ENCODE measurements at regions not wholly inside any gene's neighbourhood (a gene's known extent, or its start where the extent isn't known, plus 50 kb on each side); places are given as distances from the start of the nearest gene placed in this dataset.
"Not testable (repeated sequence)": the region's sequence is repeated elsewhere in the genome, so short reads cannot be mapped to it uniquely, and the experiment has no call there.

GRCh38 chr11:25218036-25218435 lies 721.2 kb downstream of the LUZP2 start:
- no peak overlapping the region for H3K4me3 ChIP-seq
- no peaks in the 10 kb centered on the region for H3K4me1 ChIP-seq
- no peak overlapping the region for H3K27ac ChIP-seq
- no peaks in the 10 kb centered on the region for H3K9me3 ChIP-seq (replicated peaks in 1 of 11)
- no peak overlapping the region for H3K9ac ChIP-seq
- no peaks in the 10 kb centered on the region for H3K36me3 ChIP-seq
- TF ChIP-seq Cebpa-rat (IDR thresholded peaks at IDR 0.05) = no peak
- no peaks in the 10 kb centered on the region for H3K27me3 ChIP-seq
- H4K20me1 ChIP-seq = no peaks in the 10 kb centered on the region
- H3K4me2 ChIP-seq = no peak overlapping the region

DNA sequence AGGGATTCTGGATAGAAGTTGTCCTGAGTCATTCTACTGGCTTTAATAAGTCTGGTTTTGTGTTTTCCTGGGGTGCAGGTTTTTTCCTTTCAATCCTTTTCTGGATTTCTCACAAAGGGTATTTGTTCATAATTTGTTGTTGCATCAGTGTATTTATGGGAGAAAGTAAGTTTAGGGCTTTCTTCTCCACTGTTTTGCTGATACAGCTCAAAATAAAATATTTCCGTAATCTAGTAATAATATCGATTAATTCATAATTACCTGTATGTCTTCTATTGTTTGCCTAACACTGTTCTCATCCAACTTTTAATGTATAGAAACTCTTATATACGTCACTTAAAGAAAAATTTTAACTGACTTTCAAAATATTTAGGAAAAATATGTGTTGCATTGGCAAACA lies 728.2 kb downstream of the LUZP2 start:
- no peak overlapping the region for H3K4me2 ChIP-seq

GRCh38 chr11:25242928-25243327 lies 746.1 kb downstream of the LUZP2 start:
- no peak overlapping the region for H3K4me3 ChIP-seq
- no peaks in the 10 kb centered on the region for H4K20me1 ChIP-seq
- H3K27ac ChIP-seq = no peak overlapping the region
- H3K4me2 ChIP-seq = no peak overlapping the region
- no peaks in the 10 kb centered on the region for H3K4me1 ChIP-seq
- no peaks in the 10 kb centered on the region for H3K36me3 ChIP-seq
- no peak overlapping the region for H3K9ac ChIP-seq
- H3K9me3 ChIP-seq (replicated peaks in 1 of 11) = peaks cover 6 to 12% (median 9%) of the 10 kb centered on the region in 11 experiments; a peak in 13 of 22 replicates
- no peak for TF ChIP-seq Cebpa-rat (IDR thresholded peaks at IDR 0.05)
- no peaks in the 10 kb centered on the region for H3K27me3 ChIP-seq

More for the DNA sequence above, 728.2 kb downstream of the LUZP2 start:
- no peak overlapping the region for H3K27ac ChIP-seq
- no peaks in the 10 kb centered on the region for H4K20me1 ChIP-seq
- no peaks in the 10 kb centered on the region for H3K4me1 ChIP-seq
- H3K36me3 ChIP-seq = no peaks in the 10 kb centered on the region
- no peaks in the 10 kb centered on the region for H3K27me3 ChIP-seq
- H3K9ac ChIP-seq = no peak overlapping the region
- H3K4me3 ChIP-seq = no peak overlapping the region
- TF ChIP-seq Cebpa-rat (IDR thresholded peaks at IDR 0.05) = no peak
- H3K9me3 ChIP-seq (replicated peaks in 1 of 11) = no peaks in the 10 kb centered on the region

DNA sequence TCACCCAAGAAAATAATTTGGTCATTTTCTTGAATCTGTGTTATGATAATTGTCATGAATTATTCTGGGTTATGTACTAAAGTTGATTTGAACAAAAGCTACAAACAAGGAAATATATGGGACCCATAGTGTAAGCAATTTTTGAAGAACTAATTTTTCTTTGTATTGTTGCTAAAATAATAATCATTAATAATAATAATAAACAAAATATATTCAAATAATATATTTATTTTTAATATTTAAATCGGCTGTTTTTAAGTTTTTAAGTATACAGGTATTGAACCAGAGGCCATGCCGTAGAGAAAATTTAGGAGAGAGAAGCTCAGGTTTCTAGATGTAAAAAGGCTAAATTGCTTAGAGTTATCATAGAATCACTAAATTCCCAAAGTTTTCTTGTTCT lies 747.3 kb downstream of the LUZP2 start:
- Histone ChIP-seq H3K9ac (no peak overlapping the region), H4K20me1 (no peaks in the 10 kb centered on the region), H3K27me3 (no peaks in the 10 kb centered on the region), H3K36me3 (no peaks in the 10 kb centered on the region), H3K9me3 (replicated peaks in 1 of 11) (peaks cover 6 to 12% (median 9%) of the 10 kb centered on the region in 11 experiments; a peak in 13 of 22 replicates), H3K27ac (no peak overlapping the region), H3K4me1 (no peaks in the 10 kb centered on the region), H3K4me2 (no peak overlapping the region), H3K4me3 (no peak overlapping the region)
- no peak for TF ChIP-seq Cebpa-rat (IDR thresholded peaks at IDR 0.05)

DNA sequence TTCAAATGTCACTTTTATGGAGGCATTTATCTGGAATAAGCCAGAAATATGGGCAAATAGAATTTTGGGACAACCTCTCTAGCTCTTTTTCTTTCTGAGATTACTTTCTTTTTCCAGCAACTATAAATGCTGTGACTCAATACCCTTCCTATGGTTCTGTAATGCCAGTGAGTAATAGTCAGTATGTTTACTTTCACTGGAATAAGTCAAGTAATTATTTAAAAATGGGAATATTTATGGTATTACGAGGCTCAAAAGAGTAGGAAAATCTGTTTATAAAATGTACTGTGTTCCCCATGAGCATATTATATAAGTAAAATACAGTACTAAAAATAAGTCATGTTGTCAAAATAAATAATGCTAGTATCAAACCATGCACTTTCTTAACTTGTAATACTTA lies 750.5 kb downstream of the LUZP2 start:
- Histone ChIP-seq H3K4me1 (no peaks in the 10 kb centered on the region), H3K9ac (no peak overlapping the region), H3K4me3 (no peak overlapping the region), H4K20me1 (no peaks in the 10 kb centered on the region), H3K36me3 (no peaks in the 10 kb centered on the region), H3K27ac (no peak overlapping the region), H3K4me2 (no peak overlapping the region), H3K9me3 (replicated peaks in 1 of 11) (peaks cover 6 to 12% (median 9%) of the 10 kb centered on the region in 11 experiments; a peak in 13 of 22 replicates), H3K27me3 (no peaks in the 10 kb centered on the region)
- TF ChIP-seq Cebpa-rat (IDR thresholded peaks at IDR 0.05) = no peak

- no peak overlapping the region for H3K4me2 ChIP-seq
- no peak for TF ChIP-seq Cebpa-rat (IDR thresholded peaks at IDR 0.05)
- no peaks in the 10 kb centered on the region for H3K4me1 ChIP-seq
Measured at GRCh38 chr11:25252854-25253253, 756.0 kb downstream of the LUZP2 start.

GRCh38 chr11:25263861-25264260 lies 767.0 kb downstream of the LUZP2 start:
- H3K27ac ChIP-seq; H3K9ac ChIP-seq; H3K9me3 ChIP-seq (replicated peaks in 1 of 11); H4K20me1 ChIP-seq; H3K36me3 ChIP-seq; H3K4me2 ChIP-seq; H3K4me1 ChIP-seq; H3K4me3 ChIP-seq; H3K27me3 ChIP-seq: not testable (repeated sequence)

More at GRCh38 chr11:25252854-25253253, 756.0 kb downstream of the LUZP2 start:
- Histone ChIP-seq H4K20me1 (no peaks in the 10 kb centered on the region), H3K27me3 (no peaks in the 10 kb centered on the region), H3K27ac (no peak overlapping the region), H3K9me3 (replicated peaks in 1 of 11) (no peaks in the 10 kb centered on the region), H3K4me3 (no peak overlapping the region), H3K36me3 (no peaks in the 10 kb centered on the region), H3K9ac (no peak overlapping the region)

GRCh38 chr11:25271301-25271700 lies 774.4 kb downstream of the LUZP2 start:
- H3K9ac ChIP-seq = no peak overlapping the region
- H3K4me1 ChIP-seq = no peaks in the 10 kb centered on the region

GRCh38 chr11:25272214-25272613 lies 775.4 kb downstream of the LUZP2 start:
- H3K27ac ChIP-seq = no peak overlapping the region
- no peak overlapping the region for H3K9ac ChIP-seq
- peaks cover 0 to 12% (median 0%) of the 10 kb centered on the region in 11 experiments; a peak in 1 of 22 replicates for H3K9me3 ChIP-seq (replicated peaks in 1 of 11)
- no peak for TF ChIP-seq Cebpa-rat (IDR thresholded peaks at IDR 0.05)
- H3K4me3 ChIP-seq = no peak overlapping the region
- H3K4me1 ChIP-seq = no peaks in the 10 kb centered on the region
- no peaks in the 10 kb centered on the region for H3K27me3 ChIP-seq
- no peaks in the 10 kb centered on the region for H3K36me3 ChIP-seq
- H3K4me2 ChIP-seq = no peak overlapping the region
- H4K20me1 ChIP-seq = no peaks in the 10 kb centered on the region

More at GRCh38 chr11:25271301-25271700, 774.4 kb downstream of the LUZP2 start:
- Histone ChIP-seq H3K27ac (no peak overlapping the region), H4K20me1 (no peaks in the 10 kb centered on the region), H3K9me3 (replicated peaks in 1 of 11) (peaks cover 0 to 12% (median 0%) of the 10 kb centered on the region in 11 experiments; a peak in 1 of 22 replicates), H3K4me2 (no peak overlapping the region), H3K36me3 (no peaks in the 10 kb centered on the region), H3K27me3 (no peaks in the 10 kb centered on the region), H3K4me3 (no peak overlapping the region)
- TF ChIP-seq Cebpa-rat (IDR thresholded peaks at IDR 0.05) = no peak

GRCh38 chr11:25280821-25281220 lies 784.0 kb downstream of the LUZP2 start:
- H3K4me3 ChIP-seq = not testable (repeated sequence)

More at GRCh38 chr11:25280821-25281220, 784.0 kb downstream of the LUZP2 start:
- not testable (repeated sequence) for H3K27me3 ChIP-seq; H3K27ac ChIP-seq; H3K9me3 ChIP-seq (replicated peaks in 1 of 11); H3K4me1 ChIP-seq; H4K20me1 ChIP-seq; H3K4me2 ChIP-seq; H3K9ac ChIP-seq; H3K36me3 ChIP-seq

All from BLaER1 treated with 17β-estradiol and CSF1 and Interleukin-3, amounts not matched to agents 10 nM and 100 nM (cell line).